HCT116 (cell line): ENCODE measurements at regions not wholly inside any gene's neighbourhood (a gene's known extent, or its start where the extent isn't known, plus 50 kb on each side); places are given as distances from the start of the nearest gene placed in this dataset.
"Not testable (repeated sequence)": the region's sequence is repeated elsewhere in the genome, so short reads cannot be mapped to it uniquely, and the experiment has no call there.

Experiments
- CTCF ChIP-seq, 3 experiments: fragments of 200-600 bp in 1 of 3; sonication (generic) in 1 of 3; IDR thresholded peaks in 2 of 3; conservative IDR thresholded peaks in 1 of 3; 2 replicates each; pipeline ENCODE4 v1.5.1; 2012 to 2017; ENCODE audit warnings: low read depth in 2 of 3, low read length in 2 of 3, antibody characterized with exemption in 1 of 3, borderline replicate concordance in 1 of 3, control low read depth in 1 of 3, mild to moderate bottlenecking in 1 of 3, mixed read lengths in 1 of 3, mixed run types in 1 of 3, moderate library complexity in 1 of 3; ENCODE audit not compliant: insufficient read depth in 1 of 3
- JUND ChIP-seq: IDR thresholded peaks from 2 replicates; pipeline ENCODE4 v1.6.1; 2012
- MAX ChIP-seq: IDR thresholded peaks from 2 replicates; pipeline ENCODE4 v1.6.1; 2012
- POLR2A ChIP-seq: IDR thresholded peaks from 2 replicates; pipeline ENCODE4 v1.7.0; 2011; ENCODE audit warnings: borderline replicate concordance; ENCODE audit not compliant: insufficient read depth, insufficient read length; ENCODE audit errors: extremely low read depth
- RAD21 ChIP-seq: IDR thresholded peaks from 2 replicates; pipeline ENCODE4 v1.6.1; 2012; ENCODE audit warnings: low read depth, mild to moderate bottlenecking

- not testable (repeated sequence) for TF ChIP-seq CTCF (IDR thresholded peaks at IDR 0.05 in 2 of 3, conservative IDR thresholded peaks at IDR 0.05 in 1 of 3; ENCODE audit: borderline replicate concordance in 1 of 3, insufficient read depth in 1 of 3, low read depth in 2 of 3, low read length in 2 of 3); JUND; RAD21; MAX; POLR2A
Measured at GRCh38 chr5:176122361-176122760, 115.9 kb upstream of the SIMC1 start.
